Karpas-422 (cell line): ENCODE measurements at regions not wholly inside any gene's neighbourhood (a gene's known extent, or its start where the extent isn't known, plus 50 kb on each side); places are given as distances from the start of the nearest gene placed in this dataset.

ENCODE experiments used
- DNase-seq: peaks from one replicate; pipeline ENCODE4 v3.0.0-alpha.2; 2015
- H2AFZ ChIP-seq: fragments of 200-600 bp; sonication (generic); 2 replicates; pipeline ENCODE4 v1.6.1; 2014; ENCODE audit warnings: antibody characterized with exemption, low read length, mixed read lengths
- H3K27ac ChIP-seq: fragments of 200-600 bp; sonication (generic); 2 replicates; pipeline ENCODE4 v1.5.1; 2014; ENCODE audit warnings: mild to moderate bottlenecking, low read length, moderate library complexity
- H3K27me3 ChIP-seq: fragments of 200-600 bp; sonication (generic); 2 replicates; pipeline ENCODE4 v1.6.1; 2014; ENCODE audit warnings: low read length, mixed read lengths
- H3K36me3 ChIP-seq: fragments of 200-600 bp; sonication (generic); 2 replicates; pipeline ENCODE4 v1.6.1; 2014; ENCODE audit warnings: low read length, mixed read lengths; ENCODE audit not compliant: insufficient read depth
- H3K4me1 ChIP-seq: fragments of 200-600 bp; sonication (generic); 2 replicates; pipeline ENCODE4 v1.6.1; 2014; ENCODE audit warnings: mild to moderate bottlenecking, low read length, mixed read lengths
- H3K4me2 ChIP-seq: fragments of 200-600 bp; sonication (generic); 2 replicates; pipeline ENCODE4 v1.6.1; 2014; ENCODE audit warnings: low read length, low read depth, mild to moderate bottlenecking; ENCODE audit not compliant: poor library complexity, severe bottlenecking
- H3K4me3 ChIP-seq: fragments of 200-600 bp; sonication (generic); 2 replicates; pipeline ENCODE4 v1.5.1; 2014; ENCODE audit warnings: mild to moderate bottlenecking, antibody characterized with exemption, low read length, mixed read lengths
- H3K79me2 ChIP-seq: fragments of 200-600 bp; sonication (generic); 2 replicates; pipeline ENCODE4 v1.6.1; 2014; ENCODE audit warnings: mild to moderate bottlenecking, low read length, mixed read lengths
- H3K9ac ChIP-seq: fragments of 200-600 bp; sonication (generic); 2 replicates; pipeline ENCODE4 v1.6.0; 2014; ENCODE audit warnings: low read length
- H3K9me2 ChIP-seq: fragments of 200-600 bp; sonication (generic), shearing (Covaris generic); replicated peaks from 2 replicates; pipeline ENCODE4 v1.6.0; 2014; ENCODE audit warnings: mild to moderate bottlenecking, low read length, moderate library complexity; ENCODE audit not compliant: insufficient read depth
- H3K9me3 ChIP-seq: fragments of 300-700, 200-600 bp; sonication (generic); 2 replicates; pipeline ENCODE4 v1.6.1; 2014; ENCODE audit warnings: low read length, mixed read lengths
- H4K20me1 ChIP-seq: fragments of 200-600 bp; sonication (generic); 2 replicates; pipeline ENCODE4 v1.6.1; 2014; ENCODE audit warnings: mild to moderate bottlenecking, antibody characterized with exemption, low read length, low read depth; ENCODE audit not compliant: insufficient read depth

DNA sequence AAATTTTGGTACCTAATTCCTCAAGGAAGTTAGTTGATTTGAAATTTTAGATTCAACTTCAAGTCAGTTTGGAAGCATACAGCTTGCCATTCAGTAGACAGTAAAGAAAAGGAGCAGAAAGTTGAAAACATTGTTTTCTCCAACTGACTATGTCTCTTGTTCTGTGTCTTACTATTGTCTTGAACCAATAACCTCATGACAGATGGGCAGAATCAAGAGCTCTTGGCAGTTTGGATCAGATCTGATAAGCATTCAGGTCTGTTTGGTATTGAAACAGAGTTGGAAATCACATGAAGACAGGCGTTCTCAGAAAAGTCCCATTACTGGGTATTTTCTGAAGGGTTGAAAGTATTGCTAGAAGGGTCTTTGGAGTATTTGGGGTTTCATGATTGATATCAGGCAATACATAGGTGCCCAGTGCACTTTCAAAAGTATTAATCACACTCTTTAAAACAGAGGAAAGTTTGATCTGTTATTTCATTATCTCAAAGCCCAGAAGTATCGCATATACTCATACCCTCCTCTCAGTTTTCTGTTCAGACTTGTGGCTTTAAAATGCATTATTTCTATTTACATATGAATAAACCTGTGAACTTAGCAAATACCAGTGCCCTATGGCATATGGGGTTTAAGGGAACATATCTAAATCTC, 428.4 kb upstream of the ZEB2 start:
- DNase-seq, result no peak
- no peaks in the 10 kb centered on the region for H3K27me3 ChIP-seq
- no peak overlapping the region for H3K4me2 ChIP-seq
- no peaks in the 10 kb centered on the region for H3K36me3 ChIP-seq
- peaks cover 5% of the 10 kb centered on the region for H3K4me1 ChIP-seq
- H3K79me2 ChIP-seq, result no peaks in the 10 kb centered on the region
- no peaks in the 10 kb centered on the region for H3K9me2 ChIP-seq
- H3K9ac ChIP-seq, result no peak overlapping the region
- H3K27ac ChIP-seq, result no peak overlapping the region
- no peaks in the 10 kb centered on the region for H4K20me1 ChIP-seq
- H3K4me3 ChIP-seq, result no peak overlapping the region
- H3K9me3 ChIP-seq, result no peaks in the 10 kb centered on the region
- no peak overlapping the region for H2AFZ ChIP-seq

DNA sequence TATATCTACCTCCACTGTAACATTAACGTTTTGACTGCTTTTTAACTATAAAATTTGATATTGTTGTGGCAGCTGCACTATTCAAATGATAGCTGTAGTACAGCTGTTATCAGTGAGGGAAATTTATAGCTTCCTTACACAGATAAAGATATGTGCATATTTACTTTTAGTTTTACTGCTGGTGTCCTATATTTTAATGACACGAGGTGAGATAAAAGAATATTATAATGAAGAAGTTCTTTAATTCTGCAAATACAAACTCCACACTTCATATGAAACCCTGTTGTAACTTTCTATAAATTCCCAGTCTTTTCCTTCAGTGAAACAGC, 427.8 kb upstream of the ZEB2 start:
- Histone ChIP-seq H3K79me2 (no peaks in the 10 kb centered on the region), H2AFZ (no peak overlapping the region), H3K9ac (no peak overlapping the region), H3K27ac (no peak overlapping the region), H3K9me3 (no peaks in the 10 kb centered on the region), H3K4me2 (no peak overlapping the region), H3K4me3 (no peak overlapping the region), H3K9me2 (no peaks in the 10 kb centered on the region), H3K36me3 (no peaks in the 10 kb centered on the region), H3K4me1 (peaks cover 12% of the 10 kb centered on the region), H4K20me1 (no peaks in the 10 kb centered on the region), H3K27me3 (no peaks in the 10 kb centered on the region)
- DNase-seq, result no peak

DNA sequence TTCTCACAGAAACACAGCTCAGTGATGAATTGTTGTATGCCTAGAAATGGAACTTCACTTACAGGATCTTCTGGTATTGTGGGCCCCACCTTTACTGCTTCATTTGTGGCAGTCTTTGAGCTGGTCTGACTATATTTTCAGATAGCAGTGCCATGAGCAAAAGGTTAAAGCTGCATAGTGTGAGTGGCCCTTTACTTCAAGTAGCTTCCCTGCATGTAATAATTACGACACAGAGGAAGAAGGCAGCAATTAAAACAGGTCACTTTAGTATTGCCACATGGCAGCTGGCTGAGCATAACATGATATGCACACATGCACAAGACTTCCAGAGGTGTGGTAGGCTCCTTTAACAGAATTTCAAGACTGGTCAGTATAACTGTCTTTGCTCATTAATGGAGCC, 426.3 kb upstream of the ZEB2 start:
- no peak overlapping the region for H3K9ac ChIP-seq
- no peaks in the 10 kb centered on the region for H3K36me3 ChIP-seq
- H3K4me1 ChIP-seq, result peaks cover 15% of the 10 kb centered on the region
- H3K27me3 ChIP-seq, result no peaks in the 10 kb centered on the region
- no peaks in the 10 kb centered on the region for H3K79me2 ChIP-seq
- no peak overlapping the region for H2AFZ ChIP-seq
- H3K9me3 ChIP-seq, result no peaks in the 10 kb centered on the region
- no peak for DNase-seq
- H3K4me2 ChIP-seq, result no peak overlapping the region
- no peak overlapping the region for H3K27ac ChIP-seq
- no peaks in the 10 kb centered on the region for H4K20me1 ChIP-seq
- H3K9me2 ChIP-seq, result no peaks in the 10 kb centered on the region
- H3K4me3 ChIP-seq, result no peak overlapping the region

DNA sequence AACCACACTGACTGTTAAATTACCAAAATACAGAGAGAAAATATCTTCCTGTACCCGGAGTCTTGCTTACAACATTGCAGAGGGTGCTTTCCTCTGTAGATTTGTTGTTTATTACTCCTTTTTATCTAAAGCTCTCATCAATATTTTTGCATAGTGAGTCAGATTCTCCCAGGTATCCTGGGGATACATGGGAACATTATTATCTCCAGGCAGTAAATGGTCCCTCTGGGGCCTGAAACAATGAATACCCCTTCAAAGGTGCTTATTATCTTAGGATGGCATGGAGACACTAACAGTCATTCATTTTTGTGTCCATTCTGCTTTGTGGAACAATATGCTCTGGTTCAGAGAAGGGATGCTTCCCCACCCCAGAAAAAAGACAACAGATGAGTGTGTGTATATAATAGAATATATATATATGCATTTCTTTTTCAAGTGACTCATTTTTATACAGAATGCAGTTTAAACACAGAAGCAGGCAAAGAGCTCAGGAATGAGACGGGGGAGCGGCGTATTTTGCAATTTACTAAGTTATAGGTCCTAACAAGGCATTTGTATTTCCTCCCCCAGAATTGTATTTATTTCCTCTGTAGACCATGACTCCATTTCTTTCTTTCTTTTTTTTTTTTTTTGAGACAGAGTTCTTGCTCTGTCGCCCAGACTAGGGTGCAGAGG, 424.8 kb upstream of the ZEB2 start:
- Histone ChIP-seq H3K4me2 (no peak overlapping the region), H4K20me1 (no peaks in the 10 kb centered on the region), H3K36me3 (no peaks in the 10 kb centered on the region), H3K9ac (no peak overlapping the region), H3K79me2 (no peaks in the 10 kb centered on the region), H3K27ac (no peak overlapping the region), H3K9me2 (no peaks in the 10 kb centered on the region), H3K4me1 (peaks cover 15% of the 10 kb centered on the region), H2AFZ (no peak overlapping the region), H3K4me3 (no peak overlapping the region), H3K27me3 (no peaks in the 10 kb centered on the region), H3K9me3 (no peaks in the 10 kb centered on the region)
- no peak for DNase-seq

DNA sequence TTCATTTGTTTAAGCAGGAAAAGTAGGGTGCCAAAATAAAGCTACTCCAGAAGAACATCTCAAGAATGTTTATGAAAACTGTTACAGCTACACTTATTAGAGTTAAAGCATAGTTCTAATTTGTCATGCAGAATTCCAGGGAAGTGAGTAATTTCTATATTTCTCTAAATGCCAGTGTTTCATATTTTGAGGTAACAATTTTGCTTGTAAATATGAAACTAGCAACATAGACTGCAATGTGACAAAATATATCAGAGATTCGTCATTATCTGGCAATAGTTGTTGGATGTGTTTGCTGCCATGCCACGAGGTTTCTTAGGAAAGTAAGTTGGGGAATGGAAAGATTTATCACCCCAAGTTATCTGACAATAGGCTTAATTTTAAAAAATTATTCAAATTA, 424.1 kb upstream of the ZEB2 start:
- DNase-seq, result no peak
- Histone ChIP-seq H3K4me1 (peaks cover 15% of the 10 kb centered on the region), H3K79me2 (no peaks in the 10 kb centered on the region), H3K27me3 (no peaks in the 10 kb centered on the region), H4K20me1 (no peaks in the 10 kb centered on the region), H3K4me3 (no peak overlapping the region), H3K4me2 (no peak overlapping the region), H3K27ac (no peak overlapping the region), H2AFZ (no peak overlapping the region), H3K9me3 (no peaks in the 10 kb centered on the region), H3K9ac (no peak overlapping the region), H3K36me3 (no peaks in the 10 kb centered on the region), H3K9me2 (no peaks in the 10 kb centered on the region)

DNA sequence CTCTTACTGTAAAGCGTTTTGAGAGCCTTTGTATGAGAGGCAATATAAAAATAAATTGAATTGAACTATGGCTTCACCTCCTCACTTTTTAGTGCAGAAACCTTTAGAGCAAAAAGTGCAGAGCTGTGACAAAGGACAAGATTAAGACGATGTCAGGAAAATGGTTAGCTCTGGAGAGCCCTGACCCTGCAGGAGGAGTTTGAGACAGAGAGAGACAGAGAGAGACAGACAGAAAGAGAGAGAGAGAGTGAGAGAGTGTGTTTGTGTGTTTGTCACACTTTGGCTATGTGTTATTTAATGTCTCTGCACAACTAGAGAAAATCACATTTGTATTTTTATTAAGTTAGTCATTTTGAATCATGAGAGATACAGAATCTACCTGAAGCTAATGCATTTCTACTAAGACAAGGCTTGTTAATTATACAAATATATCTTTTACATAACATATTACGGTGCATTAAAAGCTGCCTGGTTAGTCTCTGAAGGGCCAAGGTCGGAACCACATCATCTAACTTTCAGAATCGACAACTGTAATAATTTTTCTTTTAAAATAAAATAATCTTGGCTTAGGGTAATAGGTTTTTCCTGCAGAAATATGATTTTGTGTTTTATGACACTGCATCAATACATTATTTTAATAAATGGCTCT, 423.5 kb upstream of the ZEB2 start:
- Histone ChIP-seq H2AFZ (no peak overlapping the region), H3K27ac (no peak overlapping the region), H3K9ac (no peak overlapping the region), H3K27me3 (no peaks in the 10 kb centered on the region), H4K20me1 (no peaks in the 10 kb centered on the region), H3K4me3 (no peak overlapping the region), H3K79me2 (no peaks in the 10 kb centered on the region), H3K9me3 (no peaks in the 10 kb centered on the region), H3K9me2 (no peaks in the 10 kb centered on the region), H3K4me2 (peak overlapping the region; percentile 18), H3K4me1 (peaks cover 15% of the 10 kb centered on the region), H3K36me3 (no peaks in the 10 kb centered on the region)
- no peak for DNase-seq

DNA sequence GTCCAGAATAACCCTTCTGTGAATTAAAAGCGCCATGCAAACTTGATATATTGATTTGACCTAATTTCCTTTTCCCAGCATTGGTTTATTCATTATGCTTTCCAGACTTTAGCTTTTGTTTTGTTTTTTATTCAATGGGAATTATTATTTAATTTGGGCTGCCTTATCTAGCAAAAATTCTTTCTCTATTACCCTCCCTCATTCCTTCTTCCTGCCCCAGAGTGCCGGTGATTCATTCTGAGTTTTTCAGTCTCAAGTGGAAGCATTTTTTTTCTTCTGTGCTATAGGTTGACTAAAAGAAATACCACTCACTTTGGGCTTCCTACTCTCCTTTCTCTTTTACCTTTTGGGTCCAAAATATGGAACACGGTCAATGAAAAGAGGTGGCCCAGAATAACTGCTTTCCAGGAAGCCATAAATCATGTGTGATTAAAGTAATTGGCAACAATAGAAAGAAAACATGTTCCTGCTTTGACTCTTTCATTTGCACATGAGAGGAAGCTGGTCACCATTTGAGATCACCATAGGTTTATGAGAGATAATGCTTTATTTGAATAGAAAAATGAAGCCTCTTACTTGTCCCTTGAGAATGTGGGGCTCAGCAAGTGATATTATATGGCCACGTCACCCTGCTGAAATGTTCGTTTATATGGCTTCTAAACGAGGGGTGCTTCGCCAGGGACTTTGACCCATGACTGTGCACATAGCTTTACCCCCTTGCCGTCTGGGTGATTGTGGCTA, 422.8 kb upstream of the ZEB2 start:
- Histone ChIP-seq H3K4me2 (peak overlapping the region; percentile 18), H3K9me2 (no peaks in the 10 kb centered on the region), H3K9me3 (no peaks in the 10 kb centered on the region), H3K27me3 (no peaks in the 10 kb centered on the region), H3K27ac (no peak overlapping the region), H3K4me1 (peaks cover 15% of the 10 kb centered on the region), H4K20me1 (no peaks in the 10 kb centered on the region), H3K36me3 (no peaks in the 10 kb centered on the region), H3K79me2 (no peaks in the 10 kb centered on the region), H3K4me3 (no peak overlapping the region), H2AFZ (no peak overlapping the region), H3K9ac (no peak overlapping the region)
- peak; percentile 43 for DNase-seq

DNA sequence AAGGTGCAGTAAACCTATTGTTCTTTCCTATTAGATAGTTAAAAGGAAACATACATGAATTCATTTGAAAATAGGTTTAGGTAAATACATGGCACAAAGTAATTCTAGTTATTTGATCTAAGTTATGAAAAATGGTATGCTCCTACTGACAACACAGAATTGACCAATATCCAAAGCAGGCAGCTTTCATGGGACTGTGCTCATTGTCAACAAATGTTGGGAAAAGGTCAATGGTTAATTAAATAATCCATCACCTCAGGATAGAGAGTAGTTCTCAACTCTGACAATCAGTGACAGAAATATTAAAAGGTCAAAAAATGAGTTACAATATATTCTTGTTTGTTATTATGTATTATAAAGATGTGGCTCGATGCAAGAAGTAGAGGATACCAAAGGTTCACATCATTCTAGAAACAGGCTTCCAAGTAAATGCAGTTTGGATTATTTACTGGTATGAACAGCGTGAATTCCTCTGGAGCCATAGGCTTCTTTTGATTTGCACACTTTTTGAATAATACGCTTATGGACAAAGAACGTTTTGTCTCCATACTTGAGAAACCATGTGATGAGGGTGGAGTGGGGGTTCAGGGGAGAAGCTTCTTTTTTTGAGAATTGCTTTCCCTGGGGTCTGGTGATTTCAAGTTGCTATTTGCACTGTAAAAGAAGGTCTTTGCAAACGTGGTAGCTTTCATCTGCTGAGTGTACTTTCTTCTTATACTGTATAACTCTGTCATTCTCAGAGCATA, 422.0 kb upstream of the ZEB2 start:
- Histone ChIP-seq H3K4me2 (no peak overlapping the region), H2AFZ (no peak overlapping the region)

More for the DNA sequence above, 422.0 kb upstream of the ZEB2 start:
- H3K9ac ChIP-seq, result no peak overlapping the region
- H4K20me1 ChIP-seq, result no peaks in the 10 kb centered on the region
- H3K9me3 ChIP-seq, result no peaks in the 10 kb centered on the region
- peaks cover 15% of the 10 kb centered on the region for H3K4me1 ChIP-seq
- H3K36me3 ChIP-seq, result no peaks in the 10 kb centered on the region
- no peaks in the 10 kb centered on the region for H3K79me2 ChIP-seq
- no peak for DNase-seq
- no peak overlapping the region for H3K27ac ChIP-seq
- H3K27me3 ChIP-seq, result no peaks in the 10 kb centered on the region
- no peaks in the 10 kb centered on the region for H3K9me2 ChIP-seq
- no peak overlapping the region for H3K4me3 ChIP-seq
